IPS-NIHi7 (cell line): ENCODE measurements at regions not wholly inside any gene's neighbourhood (a gene's known extent, or its start where the extent isn't known, plus 50 kb on each side); places are given as distances from the start of the nearest gene placed in this dataset.

Experiments used
- DNase-seq: peaks from one replicate; pipeline ENCODE4 v3.0.0; 2012; ENCODE audit warnings: mixed read lengths; ENCODE audit errors: extremely low spot score

GRCh38 chrX:120819126-120819525 lies 56.5 kb downstream of the CT47B1 start:
- no peak for DNase-seq

GRCh38 chrX:120813982-120814381 lies 61.7 kb downstream of the CT47B1 start:
- no peak for DNase-seq

DNA sequence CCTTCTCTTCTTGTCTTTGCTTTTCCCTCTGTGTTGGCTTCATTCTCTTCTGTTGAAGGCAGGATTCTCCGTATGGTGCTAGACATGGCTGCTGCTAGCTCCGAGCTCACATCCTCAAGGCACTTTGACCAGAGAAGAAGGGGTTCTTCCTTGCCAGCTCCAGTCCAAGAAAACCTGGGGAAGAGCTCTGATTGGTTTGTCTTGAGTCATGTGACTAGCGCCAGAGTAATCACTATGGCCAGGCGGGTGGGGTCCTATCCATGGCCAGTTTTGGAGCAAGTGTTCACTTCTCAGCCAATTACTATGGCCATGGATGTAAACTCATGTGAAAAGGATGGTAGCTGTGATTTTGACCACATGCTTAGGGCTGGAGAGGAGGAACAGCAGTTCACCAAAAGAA lies 74.2 kb downstream of the CT47B1 start:
- DNase-seq, result peak; percentile 13

GRCh38 chrX:120797188-120797851 lies 78.3 kb downstream of the CT47B1 start:
- no peak for DNase-seq

- no peak for DNase-seq
Observed at GRCh38 chrX:120795301-120795700, 80.4 kb downstream of the CT47B1 start.

- DNase-seq, result no peak
Observed at GRCh38 chrX:120794525-120794975, 81.1 kb downstream of the CT47B1 start.

DNA sequence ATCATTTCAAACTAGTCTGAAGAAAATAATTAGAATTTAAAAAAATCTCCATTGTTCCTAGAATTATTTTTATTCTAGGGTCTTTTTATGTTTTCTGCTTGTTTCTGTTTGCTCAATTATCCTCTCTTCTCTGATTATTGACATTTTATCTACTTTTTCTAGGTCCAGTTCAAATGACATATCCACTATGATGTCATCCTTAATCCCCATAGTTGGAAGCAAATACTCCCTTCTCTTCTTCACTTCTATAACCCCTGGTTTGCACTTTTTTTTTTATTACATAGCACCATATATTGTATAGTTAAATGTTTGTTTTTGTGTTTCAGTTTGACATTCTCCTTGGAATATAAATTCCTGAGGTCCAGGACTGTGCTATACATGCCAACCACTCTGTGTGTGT lies 82.6 kb downstream of the CT47B1 start:
- DNase-seq, result no peak

GRCh38 chrX:120791013-120791643 lies 84.5 kb downstream of the CT47B1 start:
- no peak for DNase-seq

- DNase-seq, result no peak
Observed at GRCh38 chrX:120790552-120790951, 85.1 kb downstream of the CT47B1 start.

- DNase-seq, result peak; percentile 68
Observed at GRCh38 chrX:120790118-120790517, 85.5 kb downstream of the CT47B1 start.

DNA sequence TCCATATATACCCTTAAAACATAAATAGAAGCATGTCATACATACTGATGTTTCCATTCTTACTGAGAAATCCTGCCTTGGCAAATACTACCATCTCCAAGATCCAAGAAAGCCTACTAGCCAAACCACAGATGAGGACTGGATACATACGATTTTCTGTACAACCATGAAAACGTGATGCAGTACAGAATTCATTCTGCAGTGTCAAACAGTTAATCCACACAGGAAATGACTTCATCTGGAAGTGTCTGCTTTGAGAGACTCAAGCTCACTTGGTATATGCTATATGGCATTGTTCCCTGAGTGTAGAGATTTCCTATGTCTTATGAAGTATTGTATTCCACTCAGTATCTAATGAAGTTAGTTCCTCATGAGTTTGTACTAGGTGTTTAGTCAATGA lies 94.3 kb downstream of the CT47B1 start:
- no peak for DNase-seq

- DNase-seq, result no peak
Observed at GRCh38 chrX:120775959-120776358, 99.7 kb downstream of the CT47B1 start.

- no peak for DNase-seq
Observed at GRCh38 chrX:120774606-120775005, 101.1 kb downstream of the CT47B1 start.

GRCh38 chrX:120773801-120774200 lies 101.9 kb downstream of the CT47B1 start:
- DNase-seq, result no peak

- DNase-seq, result no peak
Observed at GRCh38 chrX:120769576-120770341, 105.9 kb downstream of the CT47B1 start.

DNA sequence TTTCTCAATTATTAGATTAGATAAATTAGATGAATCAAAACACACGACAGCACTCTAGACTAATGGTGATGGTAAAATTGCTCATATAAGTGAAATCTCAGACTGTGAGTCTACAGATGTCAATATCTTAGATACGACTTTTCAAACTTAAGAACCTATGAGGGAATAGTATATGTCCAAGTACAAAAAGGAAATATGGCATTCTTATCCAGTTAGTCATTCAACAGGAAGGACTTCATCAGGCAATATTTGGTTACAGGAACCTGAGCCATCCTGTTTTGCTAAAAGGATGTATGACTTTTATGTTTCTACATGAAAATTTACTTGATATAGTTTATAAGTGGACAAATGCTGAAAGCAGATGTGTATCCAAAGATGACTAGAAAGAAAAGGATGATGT lies 107.0 kb downstream of the CT47B1 start:
- DNase-seq, result no peak

DNA sequence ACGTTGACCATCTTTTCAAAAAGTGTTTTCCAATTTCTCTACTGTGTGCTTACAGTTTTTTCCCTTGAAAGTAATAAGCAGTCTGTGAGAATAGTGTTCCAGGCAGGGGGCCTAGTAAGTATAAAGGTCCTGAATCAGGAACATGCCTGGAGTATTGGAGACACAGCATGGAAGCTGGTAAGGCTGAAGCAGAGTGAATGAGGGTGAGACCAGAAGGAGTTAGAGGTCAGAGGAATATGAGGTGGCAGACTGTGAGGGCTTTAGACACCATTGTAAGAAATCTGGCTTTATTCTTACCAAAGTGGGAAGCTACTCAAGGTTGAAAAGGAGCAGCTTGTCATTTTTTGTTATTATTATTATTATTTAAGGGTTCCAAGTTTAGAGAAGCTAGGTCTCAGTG lies 107.4 kb downstream of the CT47B1 start:
- no peak for DNase-seq

GRCh38 chrX:120763269-120763668 lies 112.4 kb downstream of the CT47B1 start:
- no peak for DNase-seq

DNA sequence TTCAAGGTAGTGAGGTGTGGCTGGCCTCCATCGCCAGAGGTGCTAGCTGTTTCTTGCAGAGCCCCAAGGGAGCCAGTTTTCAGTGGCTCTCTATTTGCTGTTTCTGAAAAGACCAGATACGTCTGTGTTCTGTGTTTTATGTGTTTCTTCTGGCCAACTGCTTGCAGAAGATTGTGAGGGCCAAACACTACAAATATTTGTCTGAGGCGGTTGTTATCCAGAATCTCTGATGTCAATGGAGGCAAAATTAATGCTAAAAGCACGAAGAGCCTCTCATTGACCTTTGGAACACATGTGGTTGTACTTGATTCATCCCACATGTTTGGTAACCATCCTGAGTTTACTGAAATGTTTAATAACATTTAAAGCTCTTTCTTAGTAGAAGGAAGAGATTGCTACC lies 113.9 kb downstream of the CT47B1 start:
- DNase-seq, result no peak

DNA sequence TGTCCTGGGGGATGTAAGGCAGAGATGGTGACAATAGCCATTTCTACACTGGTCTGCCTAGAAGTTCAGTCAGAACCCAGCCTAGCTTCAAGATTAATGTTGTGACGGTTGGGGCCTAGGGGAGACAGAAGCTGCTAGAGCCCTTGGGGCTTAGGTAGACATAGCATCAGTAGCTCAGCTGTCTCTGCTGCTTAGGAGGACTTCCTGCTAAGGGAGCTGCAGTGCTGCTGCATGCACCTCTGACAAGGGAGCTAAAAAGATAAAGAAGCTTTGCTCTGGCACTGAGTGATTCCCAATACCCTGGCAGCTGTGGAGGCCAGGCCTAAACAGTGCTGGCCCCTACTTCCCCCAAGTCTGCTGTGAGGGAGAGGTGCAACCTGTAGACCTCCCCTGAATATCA lies 116.0 kb downstream of the CT47B1 start:
- no peak for DNase-seq

DNA sequence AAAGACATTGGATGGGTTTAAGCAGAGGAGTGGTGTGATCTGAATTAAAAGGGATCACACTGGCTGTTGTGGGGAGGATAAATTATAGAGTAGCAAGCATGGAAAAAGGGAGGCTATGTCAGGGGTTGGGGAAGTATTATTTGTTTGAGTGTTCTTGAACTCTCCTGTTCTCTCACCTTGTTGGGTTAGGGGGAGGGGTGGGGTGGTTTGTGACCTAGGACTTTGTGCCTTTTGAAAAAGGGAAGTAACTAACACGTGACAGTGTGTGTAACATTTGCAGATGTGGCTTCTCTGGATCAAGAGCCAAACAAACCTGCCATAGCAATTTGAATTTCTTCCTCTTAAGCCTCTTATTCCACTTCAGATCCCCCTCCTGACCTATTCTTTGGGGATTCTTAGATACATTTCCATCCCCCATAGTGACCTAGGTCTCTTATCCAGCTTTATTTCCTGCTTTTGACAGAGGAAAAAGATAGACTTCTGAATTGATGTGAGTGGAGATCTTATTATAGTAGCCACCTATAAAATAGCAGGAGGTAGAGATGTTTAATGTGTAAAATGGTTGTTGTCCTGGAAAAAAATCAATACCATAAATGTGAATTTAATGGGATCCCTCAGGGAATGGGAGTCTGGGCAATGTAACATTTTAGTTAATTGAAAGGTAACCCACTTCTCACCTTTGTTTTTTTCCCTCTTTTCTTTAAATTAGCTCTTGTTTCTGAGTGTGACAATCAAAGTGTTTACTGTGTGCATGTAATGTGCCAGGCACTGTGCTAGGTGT lies 120.4 kb downstream of the CT47B1 start:
- DNase-seq, result no peak
